ENCODE measurements at regions not wholly inside any gene's neighbourhood (a gene's known extent, or its start where the extent isn't known, plus 50 kb on each side); places are given as distances from the start of the nearest gene placed in this dataset.

DNA sequence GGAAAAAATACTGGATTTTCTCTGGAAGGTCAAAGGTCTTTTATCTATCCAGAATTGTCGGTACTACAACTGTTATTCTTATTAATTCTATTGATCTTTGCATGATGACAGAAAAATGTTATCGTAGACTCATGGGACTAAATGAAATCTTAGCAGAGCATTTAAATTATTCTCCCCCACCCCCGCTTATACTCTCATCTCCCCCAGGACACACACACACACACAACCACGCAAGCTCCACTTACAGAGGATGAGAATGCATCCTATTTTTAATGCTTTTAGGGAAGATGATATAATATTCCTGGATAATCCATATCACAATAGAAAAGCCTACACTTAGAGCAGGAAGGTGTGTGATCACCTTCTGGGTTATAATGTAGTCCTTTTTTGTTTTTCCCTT, 91.9 kb upstream of the STARD13 start:
- no peak for DNase-seq (ENCODE audit: low read depth)
- H3K4me3 ChIP-seq (ENCODE audit: control insufficient read depth, low read depth, low read length), result no peak overlapping the region
- TF ChIP-seq, protein P1, sequence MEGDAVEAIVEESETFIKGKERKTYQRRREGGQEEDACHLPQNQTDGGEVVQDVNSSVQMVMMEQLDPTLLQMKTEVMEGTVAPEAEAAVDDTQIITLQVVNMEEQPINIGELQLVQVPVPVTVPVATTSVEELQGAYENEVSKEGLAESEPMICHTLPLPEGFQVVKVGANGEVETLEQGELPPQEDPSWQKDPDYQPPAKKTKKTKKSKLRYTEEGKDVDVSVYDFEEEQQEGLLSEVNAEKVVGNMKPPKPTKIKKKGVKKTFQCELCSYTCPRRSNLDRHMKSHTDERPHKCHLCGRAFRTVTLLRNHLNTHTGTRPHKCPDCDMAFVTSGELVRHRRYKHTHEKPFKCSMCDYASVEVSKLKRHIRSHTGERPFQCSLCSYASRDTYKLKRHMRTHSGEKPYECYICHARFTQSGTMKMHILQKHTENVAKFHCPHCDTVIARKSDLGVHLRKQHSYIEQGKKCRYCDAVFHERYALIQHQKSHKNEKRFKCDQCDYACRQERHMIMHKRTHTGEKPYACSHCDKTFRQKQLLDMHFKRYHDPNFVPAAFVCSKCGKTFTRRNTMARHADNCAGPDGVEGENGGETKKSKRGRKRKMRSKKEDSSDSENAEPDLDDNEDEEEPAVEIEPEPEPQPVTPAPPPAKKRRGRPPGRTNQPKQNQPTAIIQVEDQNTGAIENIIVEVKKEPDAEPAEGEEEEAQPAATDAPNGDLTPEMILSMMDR (IDR thresholded peaks at IDR 0.05; ENCODE audit: control insufficient read depth, insufficient read depth, low read depth, low read length, missing control alignments), result no peak

DNA sequence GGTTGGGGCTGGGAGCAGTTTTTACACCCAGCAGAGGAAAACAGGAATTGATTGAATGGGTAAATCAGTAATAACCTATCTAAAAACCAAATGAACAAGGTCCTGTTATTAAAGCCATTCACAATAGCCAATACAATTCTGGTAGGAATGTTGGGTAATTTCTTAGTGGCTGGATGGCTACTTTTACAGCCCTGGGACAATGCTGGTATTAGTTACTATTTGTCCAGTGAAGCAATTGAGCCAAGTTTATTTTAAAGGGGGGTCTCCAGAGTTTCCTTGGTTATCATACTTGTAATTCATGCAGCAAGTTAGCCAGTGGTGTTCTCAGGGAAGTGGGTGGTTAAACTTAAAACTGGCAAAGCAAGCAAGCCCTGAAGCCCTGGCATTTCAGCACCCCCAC, 92.3 kb upstream of the STARD13 start:
- H3K4me3 ChIP-seq (ENCODE audit: control insufficient read depth, low read depth, low read length), result no peak overlapping the region
- no peak for DNase-seq (ENCODE audit: low read depth)
- TF ChIP-seq, protein P1 (IDR thresholded peaks at IDR 0.05; ENCODE audit: control insufficient read depth, insufficient read depth, low read depth, low read length, missing control alignments), result no peak

DNA sequence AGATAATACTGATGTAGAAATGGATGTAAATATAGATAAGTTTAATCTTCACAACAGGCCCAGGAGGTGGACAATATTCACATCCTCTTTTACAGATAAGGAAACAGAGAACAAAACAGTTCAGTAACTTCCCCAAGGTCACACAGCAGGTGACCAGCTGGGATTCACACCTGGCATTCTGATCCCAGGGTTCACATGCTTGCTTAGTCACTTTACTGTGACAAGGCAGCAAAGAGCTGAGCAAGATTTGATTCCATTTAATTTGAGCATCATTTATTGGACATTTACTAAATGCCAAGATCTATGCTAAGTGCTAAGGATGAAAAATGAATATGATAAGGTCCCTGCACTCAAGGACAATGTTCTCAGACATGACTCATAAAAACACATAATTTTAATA, 94.1 kb upstream of the STARD13 start:
- DNase-seq (ENCODE audit: low read depth), result no peak

DNA sequence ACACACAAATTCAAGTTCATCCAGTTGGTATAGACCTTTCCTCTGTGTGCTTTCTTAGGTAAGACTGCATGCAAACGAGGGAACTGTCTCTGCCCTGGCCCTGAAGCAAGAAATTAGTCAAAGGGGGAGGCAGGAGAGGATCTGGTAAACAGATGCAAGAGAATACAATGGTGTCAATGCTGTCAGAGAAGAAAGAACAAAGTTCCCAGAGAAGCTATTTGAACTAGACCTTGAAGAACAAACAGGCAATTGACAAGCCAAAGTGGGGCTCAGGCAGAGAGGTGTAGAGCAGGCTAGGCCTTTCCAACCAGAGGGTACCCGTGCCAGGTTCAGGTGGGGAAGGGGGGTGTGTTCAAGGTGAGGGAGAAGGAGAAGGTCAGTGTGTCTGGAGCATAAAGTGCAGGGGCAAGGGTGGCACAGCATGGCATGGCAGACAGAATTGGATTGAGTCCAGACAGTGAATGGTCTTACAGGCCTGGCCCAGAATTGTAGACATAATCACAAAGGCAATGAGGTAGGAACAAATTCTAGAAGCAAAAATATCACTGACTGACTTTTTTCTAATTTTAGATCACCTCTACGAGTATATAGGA, 95.0 kb upstream of the STARD13 start:
- DNase-seq (ENCODE audit: low read depth), result no peak
- TF ChIP-seq, protein P1 (IDR thresholded peaks at IDR 0.05; ENCODE audit: control insufficient read depth, insufficient read depth, low read depth, low read length, missing control alignments), result no peak

More for the DNA sequence above, 94.1 kb upstream of the STARD13 start:
- TF ChIP-seq, protein P1 (IDR thresholded peaks at IDR 0.05; ENCODE audit: control insufficient read depth, insufficient read depth, low read depth, low read length, missing control alignments), result no peak
- no peak overlapping the region for H3K4me3 ChIP-seq (ENCODE audit: control insufficient read depth, low read depth, low read length)

DNA sequence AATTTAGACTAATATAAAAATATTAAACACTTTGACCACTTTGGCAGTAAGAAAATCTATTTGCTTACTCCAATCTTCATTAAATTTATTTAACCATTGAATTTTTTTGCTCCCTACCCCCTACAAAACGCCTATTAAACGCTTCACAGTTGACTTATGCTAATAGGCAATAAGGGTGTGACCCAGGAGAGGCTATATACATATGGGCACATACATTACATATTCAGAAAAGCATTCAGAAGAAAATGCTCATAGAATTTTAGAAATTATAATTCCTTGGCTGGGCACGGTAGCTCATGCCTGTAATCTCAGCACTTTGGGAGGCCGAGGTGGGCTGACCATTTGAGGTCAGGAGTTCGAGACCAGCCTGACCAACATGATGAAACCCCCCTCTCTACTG, 95.6 kb upstream of the STARD13 start:
- TF ChIP-seq, protein P1 (IDR thresholded peaks at IDR 0.05; ENCODE audit: control insufficient read depth, insufficient read depth, low read depth, low read length, missing control alignments), result no peak

More for the DNA sequence above, 95.0 kb upstream of the STARD13 start:
- H3K4me3 ChIP-seq (ENCODE audit: control insufficient read depth, low read depth, low read length), result no peak overlapping the region

DNA sequence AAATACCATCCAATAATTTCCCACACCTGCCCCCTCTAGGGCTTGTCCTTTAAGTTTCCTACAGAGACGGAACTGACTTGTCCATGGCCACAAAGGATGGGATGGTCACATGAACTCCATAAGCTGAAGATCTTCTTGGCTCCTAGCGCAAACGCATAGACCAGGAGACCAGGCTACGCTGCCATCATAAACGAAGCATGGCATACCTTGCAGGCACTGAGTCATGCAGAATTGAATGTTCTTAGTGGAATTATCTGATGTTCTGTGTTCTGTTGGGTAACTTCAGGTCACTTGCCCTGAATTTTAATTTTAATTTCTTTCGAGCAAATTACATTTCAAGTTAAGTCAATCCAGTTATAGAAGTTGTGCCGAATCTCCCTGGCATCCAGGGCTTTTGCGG, 96.4 kb upstream of the STARD13 start:
- DNase-seq (ENCODE audit: low read depth), result no peak
- TF ChIP-seq, protein P1 (IDR thresholded peaks at IDR 0.05; ENCODE audit: control insufficient read depth, insufficient read depth, low read depth, low read length, missing control alignments), result no peak

More for the DNA sequence above, 95.6 kb upstream of the STARD13 start:
- no peak overlapping the region for H3K4me3 ChIP-seq (ENCODE audit: control insufficient read depth, low read depth, low read length)
- DNase-seq (ENCODE audit: low read depth), result no peak

More for the DNA sequence above, 96.4 kb upstream of the STARD13 start:
- H3K4me3 ChIP-seq (ENCODE audit: control insufficient read depth, low read depth, low read length), result no peak overlapping the region
